Spleen (tissue), 11 donors: ENCODE measurements at regions not wholly inside any gene's neighbourhood (a gene's known extent, or its start where the extent isn't known, plus 50 kb on each side); places are given as distances from the start of the nearest gene placed in this dataset.

Experiments used
- DNase-seq: peaks from one replicate; pipeline ENCODE4 v3.0.0-alpha.2; 2020
- H3K27ac ChIP-seq, 8 donors: fragments of 200-600 bp; sonication (generic) in 7 of 8; 1 replicate in 4 of 8; 2 replicates in 4 of 8; pipeline versions ENCODE4 v1.5.0 to v1.8.0; 2016 to 2021; ENCODE audit warnings: inconsistent platforms in 4 of 8, mild to moderate bottlenecking in 4 of 8, moderate library complexity in 1 of 8
- H3K27me3 ChIP-seq, 7 donors: fragments of 200-600 bp; sonication (generic) in 6 of 7; replicated peaks in 1 of 7; 1 replicate in 4 of 7; 2 replicates in 3 of 7; pipeline versions ENCODE4 v1.5.0 to v1.8.0; 2016 to 2021; ENCODE audit warnings: inconsistent platforms in 3 of 7, mild to moderate bottlenecking in 1 of 7
- H3K36me3 ChIP-seq, 6 donors: fragments of 200-600 bp; sonication (generic) in 5 of 6; 1 replicate in 4 of 6; 2 replicates in 2 of 6; pipeline versions ENCODE4 v1.5.0 to v1.8.0; 2016 to 2021; ENCODE audit warnings: inconsistent platforms in 2 of 6
- H3K4me1 ChIP-seq, 6 donors: fragments of 200-600 bp; sonication (generic) in 5 of 6; 1 replicate in 3 of 6; 2 replicates in 3 of 6; pipeline versions ENCODE4 v1.5.0 to v1.8.0; 2016 to 2021; ENCODE audit warnings: inconsistent platforms in 3 of 6
- H3K4me3 ChIP-seq, 8 donors: fragments of 200-600 bp; sonication (generic) in 7 of 8; 1 replicate in 4 of 8; 2 replicates in 4 of 8; pipeline versions ENCODE4 v1.5.0 to v1.8.0; 2016 to 2021; ENCODE audit warnings: inconsistent platforms in 4 of 8, mild to moderate bottlenecking in 4 of 8, moderate library complexity in 2 of 8
- H3K9me3 ChIP-seq, 8 donors: fragments of 200-600 bp; sonication (generic) in 7 of 8; 1 replicate in 4 of 8; 2 replicates in 4 of 8; pipeline versions ENCODE4 v1.5.0 to v1.8.0; 2016 to 2021; ENCODE audit warnings: inconsistent platforms in 4 of 8
- CTCF ChIP-seq, 11 experiments: fragments of 200-600 bp in 7 of 11; fragments of 450-650 bp in 4 of 11; sonication (generic) in 4 of 11; IDR thresholded peaks in 8 of 11; conservative IDR thresholded peaks in 3 of 11; 1 replicate in 7 of 11; 2 replicates in 4 of 11; pipeline versions ENCODE4 v1.4.0 to v1.8.0; 2016 to 2021; ENCODE audit warnings: antibody characterized with exemption in 11 of 11, inconsistent platforms in 4 of 11, mild to moderate bottlenecking in 1 of 11
- POLR2A ChIP-seq, 3 donors: fragments of 450-650 bp; IDR thresholded peaks; one replicate each; pipeline ENCODE4 v1.5.1; 2017; ENCODE audit warnings: antibody characterized with exemption in 3 of 3, mild to moderate bottlenecking in 1 of 3
- POLR2AphosphoS5 ChIP-seq, 3 donors: sonication (generic); formaldehyde crosslinking; IDR thresholded peaks; one replicate each; pipeline ENCODE4 v1.5.1; 2017; ENCODE audit warnings: antibody characterized with exemption in 3 of 3
- WGBS, 5 donors: extraction: QIAGEN DNeasy Blood & Tissue Kit in 3 of 5; methylation state at CpG; one replicate each; pipeline versions ENCODE4 v1.1.5 to v1.1.7; 2013 to 2018; 5-methylcytosine and 5-hydroxymethylcytosine counted together
- intact Hi-C: fragments of 100-400 bp; cut with DNase I; formaldehyde crosslinking; loops from one replicate; pipeline ENCODE4 v1.15.0; 2023; ENCODE audit warnings: low total_unique reads
- donor health status: healthy with polysubstance abuse.
- donor health status: DM: no; HTN: no; CAD: no; lungs with moderate emphysema.
- donor health status: DM: no; HTN: no; CAD: no.
- donor health status: Bipolar disorder and iron deficiency.
- donor health status: healthy.
- donor health status: DM: no; HTN: no; CAD: no.
- donor health status: DM: yes; HTN: yes; CAD: no.

DNA sequence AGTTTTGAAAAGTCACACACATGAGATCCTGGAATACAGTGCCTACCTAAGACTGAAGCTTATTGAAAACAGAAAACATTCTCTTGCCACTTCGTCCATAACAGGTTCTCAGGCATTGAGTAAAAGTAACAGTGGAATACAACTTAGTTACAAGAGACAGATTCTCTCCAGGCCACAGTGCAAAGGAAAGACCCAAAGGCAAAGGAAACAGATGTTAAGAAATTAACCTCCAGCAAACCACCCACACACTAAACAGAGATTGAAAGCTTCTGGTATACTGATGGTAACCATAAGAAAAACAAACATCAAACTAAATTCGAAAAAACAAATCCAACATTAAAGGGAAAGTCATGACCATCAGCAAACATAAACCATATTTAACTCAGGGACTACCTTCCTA is 914.7 kb downstream of the SLITRK5 start:
- Histone ChIP-seq H3K9me3 (no peaks in the 10 kb centered on the region), H3K27ac (no peak overlapping the region), H3K36me3 (no peaks in the 10 kb centered on the region), H3K4me3 (no peak overlapping the region), H3K4me1 (no peaks in the 10 kb centered on the region), H3K27me3 (no peaks in the 10 kb centered on the region)
- 9 to 16% (median 13%) methylated on average over 2 of the region's 2 CpGs for WGBS, 5 donors
- no peak for DNase-seq
- intact Hi-C loops: no loop called here
- TF ChIP-seq POLR2A (IDR thresholded peaks at IDR 0.05) (no peak), POLR2AphosphoS5 (IDR thresholded peaks at IDR 0.05) (no peak)

GRCh38 chr13:88586263-88586662 is 915.1 kb downstream of the SLITRK5 start:
- no peak for DNase-seq
- TF ChIP-seq POLR2A (IDR thresholded peaks at IDR 0.05) (no peak), CTCF (IDR thresholded peaks at IDR 0.05 in 8 of 11, conservative IDR thresholded peaks at IDR 0.05 in 3 of 11) (no peak), POLR2AphosphoS5 (IDR thresholded peaks at IDR 0.05) (no peak)
- Histone ChIP-seq H3K36me3 (no peaks in the 10 kb centered on the region), H3K4me1 (no peaks in the 10 kb centered on the region), H3K4me3 (no peak overlapping the region), H3K27me3 (no peaks in the 10 kb centered on the region), H3K27ac (no peak overlapping the region), H3K9me3 (peaks cover 0 to 3% (median under 1%) of the 10 kb centered on the region in 8 donors)
- intact Hi-C loops: no loop called here

DNA sequence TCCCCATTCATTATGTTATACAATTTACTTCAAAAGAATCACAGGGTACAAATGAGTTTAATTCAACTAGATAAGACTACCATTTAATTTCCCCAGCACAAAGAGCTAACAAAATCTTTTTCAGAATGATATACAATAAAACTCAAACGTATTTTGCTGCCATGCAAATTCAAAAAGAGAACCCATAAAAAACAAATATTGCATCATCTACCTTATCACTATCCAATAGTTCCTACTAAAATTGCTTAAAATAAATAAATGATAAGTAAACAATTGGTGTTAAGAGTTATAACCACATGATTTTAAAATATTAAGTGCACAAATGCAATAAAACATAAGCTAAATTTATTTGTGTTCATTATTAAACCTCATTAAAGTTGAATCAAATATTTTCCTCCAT is 919.4 kb downstream of the SLITRK5 start:
- Histone ChIP-seq H3K36me3 (no peaks in the 10 kb centered on the region), H3K9me3 (peaks cover 0 to 44% (median 41%) of the 10 kb centered on the region in 8 donors), H3K4me3 (no peak overlapping the region), H3K27ac (no peak overlapping the region), H3K27me3 (no peaks in the 10 kb centered on the region), H3K4me1 (no peaks in the 10 kb centered on the region)
- intact Hi-C loops: no loop called here
- WGBS, 5 donors: 44 to 59% (median 52%) methylated on average over 1 of the region's 1 CpG
- no peak for DNase-seq
- TF ChIP-seq POLR2A (IDR thresholded peaks at IDR 0.05) (no peak), CTCF (IDR thresholded peaks at IDR 0.05 in 8 of 11, conservative IDR thresholded peaks at IDR 0.05 in 3 of 11) (no peak), POLR2AphosphoS5 (IDR thresholded peaks at IDR 0.05) (no peak)

GRCh38 chr13:88592105-88592504 is 920.9 kb downstream of the SLITRK5 start:
- WGBS, 5 donors: 73 to 93% (median 81%) methylated on average over 1 of the region's 1 CpG; no CpG with 5 or more reads in 1 of the 5 donors
- peaks cover 0 to 47% (median 41%) of the 10 kb centered on the region in 8 donors for H3K9me3 ChIP-seq
- H3K4me1 ChIP-seq: no peaks in the 10 kb centered on the region
- H3K36me3 ChIP-seq: no peaks in the 10 kb centered on the region
- TF ChIP-seq CTCF (IDR thresholded peaks at IDR 0.05 in 8 of 11, conservative IDR thresholded peaks at IDR 0.05 in 3 of 11): no peak
- no peak for TF ChIP-seq POLR2AphosphoS5 (IDR thresholded peaks at IDR 0.05)
- no peak for TF ChIP-seq POLR2A (IDR thresholded peaks at IDR 0.05)
- no peak for DNase-seq
- intact Hi-C loops: no loop called here
- no peak overlapping the region for H3K4me3 ChIP-seq
- H3K27me3 ChIP-seq: no peaks in the 10 kb centered on the region
- no peak overlapping the region for H3K27ac ChIP-seq

DNA sequence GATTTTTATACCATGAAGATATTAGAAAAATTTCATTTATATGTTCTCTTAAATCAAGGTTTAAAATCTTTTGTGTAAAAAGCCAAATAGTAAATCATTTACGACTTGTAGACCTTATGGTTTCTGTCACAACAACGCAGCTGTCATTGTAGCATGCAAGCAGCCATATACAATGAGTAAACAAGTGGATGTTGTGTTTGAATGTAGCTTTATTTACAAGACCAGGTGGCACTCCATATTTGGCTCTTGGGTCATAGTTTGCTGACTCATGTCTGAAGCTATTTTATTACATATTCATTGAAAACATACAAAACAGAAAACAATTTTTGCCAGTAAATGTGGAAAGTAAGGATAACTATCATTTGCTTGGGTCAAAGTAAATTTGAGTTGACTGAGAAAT is 930.8 kb downstream of the SLITRK5 start:
- TF ChIP-seq POLR2A (IDR thresholded peaks at IDR 0.05): no peak
- TF ChIP-seq POLR2AphosphoS5 (IDR thresholded peaks at IDR 0.05): no peak
- no peak for TF ChIP-seq CTCF (IDR thresholded peaks at IDR 0.05 in 8 of 11, conservative IDR thresholded peaks at IDR 0.05 in 3 of 11)
- no peak overlapping the region for H3K4me3 ChIP-seq
- H3K9me3 ChIP-seq: peaks cover 0 to 11% (median 7%) of the 10 kb centered on the region in 8 donors
- WGBS, 5 donors: 75 to 90% (median 81%) methylated on average over 2 of the region's 2 CpGs
- no peaks in the 10 kb centered on the region for H3K36me3 ChIP-seq
- no peak overlapping the region for H3K27ac ChIP-seq
- H3K27me3 ChIP-seq: no peaks in the 10 kb centered on the region
- no peaks in the 10 kb centered on the region for H3K4me1 ChIP-seq
- DNase-seq: no peak
- intact Hi-C loops: no loop called here
